IMR-90 (cell line): ENCODE measurements at regions not wholly inside any gene's neighbourhood (a gene's known extent, or its start where the extent isn't known, plus 50 kb on each side); places are given as distances from the start of the nearest gene placed in this dataset.

ENCODE experiments used
- BHLHE40 ChIP-seq: fragments of 150-350 bp; IDR thresholded peaks from 2 replicates; pipeline ENCODE4 v1.6.1; 2016; ENCODE audit warnings: mild to moderate bottlenecking, low read depth, low read length
- MAFK ChIP-seq: IDR thresholded peaks from 2 replicates; pipeline ENCODE4 v1.6.1; 2012; ENCODE audit warnings: low read depth, low read length, improper control_type of control experiment
- POLR2A ChIP-seq: IDR thresholded peaks from 2 replicates; pipeline ENCODE4 v1.6.1; 2012; ENCODE audit warnings: mild to moderate bottlenecking, low read depth, low read length
- RAD21 ChIP-seq: IDR thresholded peaks from 2 replicates; pipeline ENCODE4 v1.6.1; 2012; ENCODE audit warnings: low read length, improper control_type of control experiment
- TF ChIP-seq, protein P1 (sequence below): conservative IDR thresholded peaks from 2 replicates; pipeline ENCODE4 v1.5.1; 2012; ENCODE audit warnings: mild to moderate bottlenecking, low read depth, low read length, improper control_type of control experiment
- TF ChIP-seq, protein P2 (sequence below): fragments of 150-350 bp; IDR thresholded peaks from 2 replicates; pipeline ENCODE4 v1.6.1; 2017; ENCODE audit warnings: mild to moderate bottlenecking, antibody characterized with exemption, low read length, low read depth

DNA sequence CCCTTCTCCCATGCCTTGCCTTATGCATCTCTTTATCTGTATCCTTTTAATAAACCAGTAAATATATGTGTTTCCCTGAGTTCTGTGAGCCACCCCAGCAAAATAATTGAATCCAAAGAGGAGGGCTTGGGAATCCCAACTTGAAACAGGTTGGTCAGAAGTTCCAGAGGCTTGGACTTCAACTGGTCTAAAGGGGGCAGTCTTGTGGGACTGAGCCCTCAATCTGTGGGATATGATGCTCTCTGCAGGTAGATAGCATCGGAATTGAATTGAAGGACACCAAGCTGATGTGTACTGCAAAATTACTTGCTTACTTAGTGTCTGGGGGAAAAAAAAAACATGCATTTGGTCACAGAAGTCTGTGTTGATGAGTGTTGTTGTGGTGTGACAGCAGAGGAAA lies 1033.5 kb upstream of the TMEFF2 start:
- TF ChIP-seq, protein P1, sequence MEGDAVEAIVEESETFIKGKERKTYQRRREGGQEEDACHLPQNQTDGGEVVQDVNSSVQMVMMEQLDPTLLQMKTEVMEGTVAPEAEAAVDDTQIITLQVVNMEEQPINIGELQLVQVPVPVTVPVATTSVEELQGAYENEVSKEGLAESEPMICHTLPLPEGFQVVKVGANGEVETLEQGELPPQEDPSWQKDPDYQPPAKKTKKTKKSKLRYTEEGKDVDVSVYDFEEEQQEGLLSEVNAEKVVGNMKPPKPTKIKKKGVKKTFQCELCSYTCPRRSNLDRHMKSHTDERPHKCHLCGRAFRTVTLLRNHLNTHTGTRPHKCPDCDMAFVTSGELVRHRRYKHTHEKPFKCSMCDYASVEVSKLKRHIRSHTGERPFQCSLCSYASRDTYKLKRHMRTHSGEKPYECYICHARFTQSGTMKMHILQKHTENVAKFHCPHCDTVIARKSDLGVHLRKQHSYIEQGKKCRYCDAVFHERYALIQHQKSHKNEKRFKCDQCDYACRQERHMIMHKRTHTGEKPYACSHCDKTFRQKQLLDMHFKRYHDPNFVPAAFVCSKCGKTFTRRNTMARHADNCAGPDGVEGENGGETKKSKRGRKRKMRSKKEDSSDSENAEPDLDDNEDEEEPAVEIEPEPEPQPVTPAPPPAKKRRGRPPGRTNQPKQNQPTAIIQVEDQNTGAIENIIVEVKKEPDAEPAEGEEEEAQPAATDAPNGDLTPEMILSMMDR, result no peak
- TF ChIP-seq POLR2A (no peak), MAFK (no peak), BHLHE40 (no peak), RAD21 (no peak)
- TF ChIP-seq, protein P2, sequence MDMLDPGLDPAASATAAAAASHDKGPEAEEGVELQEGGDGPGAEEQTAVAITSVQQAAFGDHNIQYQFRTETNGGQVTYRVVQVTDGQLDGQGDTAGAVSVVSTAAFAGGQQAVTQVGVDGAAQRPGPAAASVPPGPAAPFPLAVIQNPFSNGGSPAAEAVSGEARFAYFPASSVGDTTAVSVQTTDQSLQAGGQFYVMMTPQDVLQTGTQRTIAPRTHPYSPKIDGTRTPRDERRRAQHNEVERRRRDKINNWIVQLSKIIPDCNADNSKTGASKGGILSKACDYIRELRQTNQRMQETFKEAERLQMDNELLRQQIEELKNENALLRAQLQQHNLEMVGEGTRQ, result no peak
